Fibroblast of mammary gland (primary cell): ENCODE measurements at regions not wholly inside any gene's neighbourhood (a gene's known extent, or its start where the extent isn't known, plus 50 kb on each side); places are given as distances from the start of the nearest gene placed in this dataset.

ENCODE experiments used
- DNase-seq: peaks from one replicate; pipeline ENCODE4 v3.0.0-alpha.2; 2010; ENCODE audit warnings: low read depth
- H3K4me3 ChIP-seq: 2 replicates; pipeline ENCODE4 v1.5.1; 2011; ENCODE audit warnings: low read depth, mild to moderate bottlenecking, low read length, moderate library complexity; ENCODE audit not compliant: control insufficient read depth
- CTCF ChIP-seq: conservative IDR thresholded peaks from 2 replicates; pipeline ENCODE4 v1.5.1; 2011; ENCODE audit warnings: low read depth, low read length, inconsistent platforms; ENCODE audit not compliant: control insufficient read depth, insufficient read depth

GRCh38 chr4:15159477-15160019 lies 157.3 kb downstream of the CPEB2 start:
- no peak for TF ChIP-seq CTCF
- no peak for DNase-seq
- H3K4me3 ChIP-seq: no peak overlapping the region

GRCh38 chr4:15161439-15161838 lies 159.2 kb downstream of the CPEB2 start:
- DNase-seq: no peak

GRCh38 chr4:15162046-15162445 lies 159.8 kb downstream of the CPEB2 start:
- no peak for DNase-seq
- no peak overlapping the region for H3K4me3 ChIP-seq
- no peak for TF ChIP-seq CTCF

More at GRCh38 chr4:15161439-15161838, 159.2 kb downstream of the CPEB2 start:
- no peak for TF ChIP-seq CTCF
- no peak overlapping the region for H3K4me3 ChIP-seq

GRCh38 chr4:15162465-15163283 lies 160.4 kb downstream of the CPEB2 start:
- DNase-seq: peak; percentile 45
- no peak overlapping the region for H3K4me3 ChIP-seq
- TF ChIP-seq CTCF: peak; percentile 59

- no peak overlapping the region for H3K4me3 ChIP-seq
- no peak for DNase-seq
- no peak for TF ChIP-seq CTCF
These were observed 161.0 kb downstream of the CPEB2 start for GRCh38 chr4:15163284-15163645.

- peak; percentile 73 for DNase-seq
- TF ChIP-seq CTCF: no peak
- no peak overlapping the region for H3K4me3 ChIP-seq
These were observed 162.3 kb downstream of the CPEB2 start for GRCh38 chr4:15164571-15164970.

- no peak overlapping the region for H3K4me3 ChIP-seq
- TF ChIP-seq CTCF: no peak
These were observed 165.5 kb downstream of the CPEB2 start for GRCh38 chr4:15167743-15168142.

More at GRCh38 chr4:15167743-15168142, 165.5 kb downstream of the CPEB2 start:
- no peak for DNase-seq
